IMR-90 (cell line): ENCODE measurements at regions not wholly inside any gene's neighbourhood (a gene's known extent, or its start where the extent isn't known, plus 50 kb on each side); places are given as distances from the start of the nearest gene placed in this dataset.

ENCODE experiments used
- ATAC-seq: fragments of 200-7000 bp; cut with Tn5 transposase; 2 replicates; pipeline ENCODE4 v1.9.1; 2020; ENCODE audit warnings: low read depth, mild to moderate bottlenecking, moderate library complexity
- BruUV-seq: library from RNA; stranded (reverse); fragments of 400-500 nt; replicated peaks from 2 replicates; lab custom pipeline; 2021; lab: Mats Ljungman, UMichigan
- CTCF ChIA-PET: fragments of 300-600 bp; formaldehyde crosslinking; extraction: SDS; loops from one replicate; lab custom pipeline; 2021; ENCODE audit warnings: antibody characterized with exemption; lab: Yijun Ruan, JAX
- POLR2A ChIA-PET: fragments of 300-600 bp; sonication (Branson Sonifier 250); formaldehyde crosslinking; loops from one replicate; lab custom pipeline; 2022; ENCODE audit warnings: antibody characterized with exemption; ENCODE audit not compliant: unreplicated experiment; lab: Charles Lee
- DNase-seq: peaks from one replicate; pipeline ENCODE4 v3.0.0; 2013
- H2AFZ ChIP-seq: replicated peaks from 2 replicates; pipeline ENCODE3; 2013; ENCODE audit warnings: low read length, mild to moderate bottlenecking; ENCODE audit not compliant: poor library complexity
- H2AK5ac ChIP-seq: 2 replicates; pipeline ENCODE4 v1.6.1; 2013; ENCODE audit warnings: low read depth, low read length, inconsistent platforms
- H2AK9ac ChIP-seq: replicated peaks from 2 replicates; pipeline ENCODE3; 2013; ENCODE audit warnings: mild to moderate bottlenecking, low read depth, low read length, moderate library complexity; ENCODE audit not compliant: poor library complexity
- H2BK120ac ChIP-seq: 2 replicates; pipeline ENCODE4 v1.6.1; 2013; ENCODE audit warnings: low read depth, low read length, inconsistent platforms
- H2BK15ac ChIP-seq: 3 replicates; pipeline ENCODE4 v1.6.1; 2013; ENCODE audit warnings: low read depth, low read length, inconsistent platforms
- H2BK20ac ChIP-seq: 2 replicates; pipeline ENCODE4 v1.6.1; 2013; ENCODE audit warnings: low read depth, mild to moderate bottlenecking, inconsistent platforms, low read length, moderate library complexity
- H2BK5ac ChIP-seq: 2 replicates; pipeline ENCODE4 v1.6.1; 2013; ENCODE audit warnings: mild to moderate bottlenecking, low read depth, low read length, inconsistent platforms; ENCODE audit not compliant: poor library complexity, severe bottlenecking
- H3K14ac ChIP-seq: replicated peaks from 2 replicates; pipeline ENCODE4 v1.6.1; 2013; ENCODE audit warnings: low read depth, low read length, inconsistent platforms
- H3K18ac ChIP-seq: 2 replicates; pipeline ENCODE4 v1.6.1; 2013; ENCODE audit warnings: low read depth, low read length, control low read depth
- H3K23ac ChIP-seq: 2 replicates; pipeline ENCODE4 v1.6.1; 2013; ENCODE audit warnings: low read depth, low read length, inconsistent platforms
- H3K27ac ChIP-seq: 2 replicates; pipeline ENCODE4 v1.5.1; 2013; ENCODE audit warnings: mild to moderate bottlenecking, control low read depth, low read length; ENCODE audit not compliant: insufficient read depth
- H3K27me3 ChIP-seq: 2 replicates; pipeline ENCODE4 v1.6.1; 2013; ENCODE audit warnings: low read length; ENCODE audit not compliant: control insufficient read depth, insufficient read depth
- H3K36me3 ChIP-seq: 2 replicates; pipeline ENCODE4 v1.6.1; 2013; ENCODE audit warnings: low read length, mixed read lengths; ENCODE audit not compliant: control insufficient read depth, insufficient read depth
- H3K4ac ChIP-seq: 2 replicates; pipeline ENCODE4 v1.6.1; 2013; ENCODE audit warnings: low read depth, low read length, inconsistent platforms
- H3K4me1 ChIP-seq: 2 replicates; pipeline ENCODE4 v1.6.1; 2013; ENCODE audit warnings: low read length, mixed read lengths; ENCODE audit not compliant: control insufficient read depth, insufficient read depth
- H3K4me2 ChIP-seq: 2 replicates; pipeline ENCODE4 v1.6.1; 2013; ENCODE audit warnings: low read depth, mild to moderate bottlenecking, control low read depth, low read length, moderate library complexity
- H3K4me3 ChIP-seq: 2 replicates; pipeline ENCODE4 v1.5.1; 2013; ENCODE audit warnings: low read depth, mild to moderate bottlenecking, control low read depth, low read length, moderate library complexity; ENCODE audit not compliant: insufficient read depth
- H3K56ac ChIP-seq: 2 replicates; pipeline ENCODE4 v1.6.1; 2013; ENCODE audit warnings: low read length, inconsistent platforms; ENCODE audit not compliant: insufficient read depth; ENCODE audit errors: extremely low read depth
- H3K79me1 ChIP-seq, 2 experiments: 2 replicates each; pipeline ENCODE4 v1.6.1; 2013; ENCODE audit warnings: low read length in 2 of 2, inconsistent platforms in 1 of 2, low read depth in 1 of 2
- H3K9ac ChIP-seq: 2 replicates; pipeline ENCODE4 v1.6.1; 2013; ENCODE audit warnings: low read depth, low read length, control low read depth
- H3K9me1 ChIP-seq: 2 replicates; pipeline ENCODE4 v1.6.1; 2013; ENCODE audit warnings: low read length, inconsistent platforms; ENCODE audit not compliant: insufficient read depth
- H3K9me3 ChIP-seq: 2 replicates; pipeline ENCODE4 v1.6.1; 2013; ENCODE audit warnings: low read length; ENCODE audit not compliant: control insufficient read depth, insufficient read depth
- H4K20me1 ChIP-seq: 2 replicates; pipeline ENCODE4 v1.6.1; 2013; ENCODE audit warnings: low read length, inconsistent platforms; ENCODE audit not compliant: insufficient read depth
- H4K5ac ChIP-seq: 2 replicates; pipeline ENCODE4 v1.6.1; 2013; ENCODE audit warnings: mild to moderate bottlenecking, low read depth, low read length, control low read depth
- H4K8ac ChIP-seq, 2 experiments: 2 replicates each; pipeline ENCODE4 v1.6.1; 2013; ENCODE audit warnings: low read depth in 2 of 2, low read length in 2 of 2, control low read depth in 1 of 2, inconsistent platforms in 1 of 2
- H4K91ac ChIP-seq: 2 replicates; pipeline ENCODE4 v1.6.1; 2013; ENCODE audit warnings: low read depth, low read length, inconsistent platforms; ENCODE audit not compliant: insufficient read depth
- CEBPB ChIP-seq: IDR thresholded peaks from 2 replicates; pipeline ENCODE4 v1.6.1; 2012; ENCODE audit warnings: low read depth, low read length, improper control_type of control experiment
- CHD1 ChIP-seq: IDR thresholded peaks from 2 replicates; pipeline ENCODE4 v1.6.1; 2012; ENCODE audit warnings: low read depth, low read length, improper control_type of control experiment
- MAFK ChIP-seq: IDR thresholded peaks from 2 replicates; pipeline ENCODE4 v1.6.1; 2012; ENCODE audit warnings: low read depth, low read length, improper control_type of control experiment
- MXI1 ChIP-seq: IDR thresholded peaks from 2 replicates; pipeline ENCODE4 v1.6.1; 2012; ENCODE audit warnings: low read depth, mild to moderate bottlenecking, low read length, moderate library complexity, borderline replicate concordance
- NFE2L2 ChIP-seq: fragments of 150-350 bp; IDR thresholded peaks from 2 replicates; pipeline ENCODE4 v1.6.1; 2016; ENCODE audit warnings: low read depth, mild to moderate bottlenecking, low read length
- POLR2A ChIP-seq: IDR thresholded peaks from 2 replicates; pipeline ENCODE4 v1.6.1; 2012; ENCODE audit warnings: mild to moderate bottlenecking, low read depth, low read length
- RAD21 ChIP-seq: IDR thresholded peaks from 2 replicates; pipeline ENCODE4 v1.6.1; 2012; ENCODE audit warnings: low read length, improper control_type of control experiment
- RCOR1 ChIP-seq: IDR thresholded peaks from 2 replicates; pipeline ENCODE4 v1.6.1; 2012; ENCODE audit warnings: mild to moderate bottlenecking, low read length, improper control_type of control experiment; ENCODE audit not compliant: insufficient replicate concordance
- SMC3 ChIP-seq: fragments of 150-350 bp; IDR thresholded peaks from 2 replicates; pipeline ENCODE4 v1.6.1; 2016; ENCODE audit warnings: low read depth, mild to moderate bottlenecking, antibody characterized with exemption, low read length, moderate library complexity
- USF2 ChIP-seq: fragments of 150-350 bp; IDR thresholded peaks from 2 replicates; pipeline ENCODE4 v1.6.1; 2017; ENCODE audit warnings: mild to moderate bottlenecking, antibody characterized with exemption, low read length, low read depth
- WGBS, 2 experiments: methylation state at CpG; one replicate each; pipeline versions ENCODE4 v1.1.5 to v1.1.7; 2013; ENCODE audit warnings: missing lambda C conversion rate in 2 of 2; ENCODE audit not compliant: insufficient read length in 1 of 2; ENCODE audit errors: extremely low coverage in 2 of 2; 5-methylcytosine and 5-hydroxymethylcytosine counted together
- dilution Hi-C: fragments of 300-500 bp; cut with HindIII; formaldehyde crosslinking; loops from one replicate; pipeline ENCODE4 v1.14.3; 2018; ENCODE audit warnings: low sequenced_read_pairs; ENCODE audit not compliant: unreplicated experiment
- in situ Hi-C: fragments of 300-500 bp; cut with MboI; formaldehyde crosslinking; loops from 3 replicates; pipeline ENCODE4 v1.14.3; 2019; ENCODE audit warnings: low sequenced_read_pairs, inconsistent platforms, mixed read lengths
- intact Hi-C: fragments of 100-400 bp; cut with micrococcal nuclease; formaldehyde crosslinking; loops from 2 replicates; pipeline ENCODE4 v1.10.0; 2022
- TF ChIP-seq, protein P1 (sequence below): fragments of 150-350 bp; IDR thresholded peaks from 2 replicates; pipeline ENCODE4 v1.6.1; 2016; ENCODE audit warnings: low read depth, mild to moderate bottlenecking, low read length, moderate library complexity, borderline replicate concordance

- H3K4ac ChIP-seq: no peak overlapping the region
- H2AK5ac ChIP-seq: no peak overlapping the region
- dilution Hi-C loops: no loop called here
- H3K27ac ChIP-seq: no peak overlapping the region
- no peak overlapping the region for H2BK120ac ChIP-seq
- peaks cover 21% of the 10 kb centered on the region for H3K27me3 ChIP-seq
- H3K9me3 ChIP-seq: peaks cover 1% of the 10 kb centered on the region; the same call in 1 of the 2 replicates
- no peak overlapping the region for H3K14ac ChIP-seq
- no peak overlapping the region for H4K5ac ChIP-seq
- no peak overlapping the region for H2BK20ac ChIP-seq
- no peaks in the 10 kb centered on the region for H3K9me1 ChIP-seq
- H4K8ac ChIP-seq: no peak overlapping the region
- H3K4me3 ChIP-seq: no peak overlapping the region
- H3K18ac ChIP-seq: no peak overlapping the region
- TF ChIP-seq CHD1 (no peak), POLR2A (no peak), NFE2L2 (no peak), MAFK (no peak), USF2 (no peak), RCOR1 (no peak), CEBPB (no peak), RAD21 (no peak), SMC3 (no peak), MXI1 (no peak)
- TF ChIP-seq, protein P1, sequence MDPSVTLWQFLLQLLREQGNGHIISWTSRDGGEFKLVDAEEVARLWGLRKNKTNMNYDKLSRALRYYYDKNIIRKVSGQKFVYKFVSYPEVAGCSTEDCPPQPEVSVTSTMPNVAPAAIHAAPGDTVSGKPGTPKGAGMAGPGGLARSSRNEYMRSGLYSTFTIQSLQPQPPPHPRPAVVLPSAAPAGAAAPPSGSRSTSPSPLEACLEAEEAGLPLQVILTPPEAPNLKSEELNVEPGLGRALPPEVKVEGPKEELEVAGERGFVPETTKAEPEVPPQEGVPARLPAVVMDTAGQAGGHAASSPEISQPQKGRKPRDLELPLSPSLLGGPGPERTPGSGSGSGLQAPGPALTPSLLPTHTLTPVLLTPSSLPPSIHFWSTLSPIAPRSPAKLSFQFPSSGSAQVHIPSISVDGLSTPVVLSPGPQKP: no peak
- no peaks in the 10 kb centered on the region for H3K79me1 ChIP-seq
- ChIA-PET POLR2A (no interaction called here), CTCF (interaction anchor here (0.9 kb wide), 1 partner anchor 53 kb away, joined by 3 read pairs; no protein-coding TSS in a partner anchor)
- no peak overlapping the region for H4K91ac ChIP-seq
- no peak overlapping the region for H2AK9ac ChIP-seq
- peaks cover 2% of the 10 kb centered on the region; the same call in 1 of the 2 replicates for H3K4me1 ChIP-seq
- no peak overlapping the region for H3K9ac ChIP-seq
- H2BK5ac ChIP-seq: no peak overlapping the region
- no peak overlapping the region for H2BK15ac ChIP-seq
- ATAC-seq: no peak
- no peaks in the 10 kb centered on the region for H3K36me3 ChIP-seq
- H3K4me2 ChIP-seq: no peak overlapping the region
- intact Hi-C loops: no loop called here
- DNase-seq: no peak
- 90% methylated on average over 2 of the region's 5 CpGs; no CpG with 5 or more reads in 1 of the 2 experiments for WGBS, 2 experiments
- BruUV-seq: no TSS peak
- H4K20me1 ChIP-seq: no peaks in the 10 kb centered on the region
- in situ Hi-C loops: no loop called here
- no peak overlapping the region for H2AFZ ChIP-seq
- no peak overlapping the region for H3K56ac ChIP-seq
- H3K23ac ChIP-seq: no peak overlapping the region
Observed at GRCh38 chr3:194262925-194263305, 88.2 kb downstream of the CPN2 start.
